Stimulated activated naive CD4-positive, alpha-beta T cell (primary cell): ENCODE measurements at regions not wholly inside any gene's neighbourhood (a gene's known extent, or its start where the extent isn't known, plus 50 kb on each side); places are given as distances from the start of the nearest gene placed in this dataset.

Experiments used
- DNase-seq, 6 experiments: peaks; one replicate each; lab custom pipeline; 2025; lab: John Stamatoyannopoulos, UW

DNA sequence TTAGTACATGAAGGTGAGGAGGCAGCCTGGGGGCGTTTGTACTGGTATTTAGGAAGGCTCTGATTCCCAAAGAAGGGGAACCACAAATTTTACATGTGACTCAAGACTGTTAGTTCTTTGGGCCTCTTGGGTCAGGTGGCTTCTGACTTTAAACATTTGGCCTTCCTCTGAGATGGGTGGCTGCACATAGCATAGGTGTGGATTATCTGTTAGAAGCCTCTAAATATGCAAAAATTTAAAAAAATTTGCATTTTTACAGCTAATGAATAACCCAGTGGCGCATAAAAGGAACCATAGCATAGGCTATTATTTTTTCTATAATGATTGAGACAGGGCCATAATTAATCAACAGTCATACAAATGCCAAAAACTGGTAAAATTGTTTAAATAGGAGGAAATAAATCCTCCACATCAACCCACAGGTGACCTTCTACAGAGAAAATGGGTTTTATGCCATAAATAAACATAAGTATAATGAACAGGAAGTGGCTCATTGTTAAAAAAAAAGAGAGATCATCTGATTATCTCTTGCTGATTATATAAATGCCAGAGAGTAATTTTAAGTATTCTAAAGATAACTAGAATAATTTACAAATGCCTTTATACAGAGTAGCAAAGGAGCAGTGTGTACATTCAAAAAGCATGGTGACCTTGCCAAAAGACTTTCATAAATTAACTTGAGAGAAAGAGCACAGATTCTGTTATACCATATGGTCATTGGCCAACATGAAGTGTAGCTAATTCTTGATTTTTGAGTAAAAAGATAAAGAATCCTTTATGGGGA lies 284.2 kb upstream of the ATP2B1 start:
- no peak for DNase-seq

DNA sequence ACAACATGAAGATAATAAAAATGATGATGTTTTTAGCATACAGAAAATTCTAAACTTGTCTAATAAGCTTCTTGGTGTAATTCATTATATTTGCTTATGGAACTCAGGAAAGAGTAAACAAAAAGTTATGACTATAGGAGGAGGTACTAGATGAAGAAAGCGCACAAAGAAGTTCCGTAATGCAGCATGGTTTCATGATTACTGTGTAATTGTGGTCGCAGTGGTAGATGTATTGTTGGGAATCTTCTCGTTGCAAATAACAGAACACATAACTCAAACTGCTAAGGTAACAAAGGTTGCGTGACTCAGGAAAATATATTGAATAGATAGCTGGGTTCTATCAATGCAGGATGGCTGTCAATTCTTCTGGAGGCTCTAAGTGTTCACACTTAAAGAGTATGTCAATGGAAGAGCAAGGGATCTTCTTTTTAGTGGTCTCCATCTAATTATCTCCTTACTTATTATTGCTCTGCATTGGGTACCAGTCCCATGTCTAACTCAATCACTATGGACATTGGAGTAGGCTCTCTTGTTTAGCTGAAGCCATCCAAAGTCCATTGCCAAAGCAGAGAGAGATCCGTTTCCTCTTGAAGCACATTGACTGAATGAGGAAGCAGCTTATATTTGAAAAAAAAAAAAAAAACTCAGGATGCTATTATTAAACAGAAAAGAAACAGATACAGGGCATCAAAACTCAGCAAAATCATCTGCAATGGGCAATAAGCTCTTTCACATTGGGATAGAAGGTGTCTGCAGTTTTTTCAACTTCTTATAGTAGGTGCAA lies 283.4 kb upstream of the ATP2B1 start:
- no peak for DNase-seq

DNA sequence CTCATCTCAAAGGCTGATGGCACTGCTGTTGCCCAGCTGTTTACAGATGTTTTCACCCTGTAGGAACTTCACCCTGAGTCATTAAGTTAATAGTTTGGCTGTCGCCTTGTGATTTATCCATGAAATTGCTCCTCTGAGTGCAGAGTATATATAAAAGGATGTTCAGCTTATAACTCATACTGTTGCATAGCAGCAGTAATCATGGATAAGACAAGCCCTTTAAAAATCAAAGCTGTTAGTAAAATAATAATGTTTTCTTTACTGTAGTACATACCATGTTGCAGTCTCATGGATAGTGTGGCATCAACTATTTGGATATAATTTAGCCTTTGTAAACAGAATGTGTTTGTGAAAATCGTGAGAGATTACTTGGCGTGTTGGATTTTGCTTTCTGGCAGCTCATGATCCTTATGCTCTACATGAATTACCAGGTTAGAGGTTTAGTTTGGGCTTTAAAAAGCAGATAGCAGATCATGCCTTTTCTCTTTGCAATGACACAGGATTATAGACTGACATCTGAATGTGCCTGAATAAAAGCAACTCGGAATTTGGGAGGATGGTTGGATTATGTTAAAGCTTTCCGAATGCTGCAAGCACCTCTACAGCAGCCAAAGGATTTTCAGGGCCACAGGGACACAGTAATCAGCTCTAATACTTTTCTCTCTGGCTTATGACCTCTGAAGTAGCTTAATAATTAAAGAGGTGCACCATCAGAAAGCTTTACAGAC lies 279.7 kb upstream of the ATP2B1 start:
- DNase-seq, result no peak

DNA sequence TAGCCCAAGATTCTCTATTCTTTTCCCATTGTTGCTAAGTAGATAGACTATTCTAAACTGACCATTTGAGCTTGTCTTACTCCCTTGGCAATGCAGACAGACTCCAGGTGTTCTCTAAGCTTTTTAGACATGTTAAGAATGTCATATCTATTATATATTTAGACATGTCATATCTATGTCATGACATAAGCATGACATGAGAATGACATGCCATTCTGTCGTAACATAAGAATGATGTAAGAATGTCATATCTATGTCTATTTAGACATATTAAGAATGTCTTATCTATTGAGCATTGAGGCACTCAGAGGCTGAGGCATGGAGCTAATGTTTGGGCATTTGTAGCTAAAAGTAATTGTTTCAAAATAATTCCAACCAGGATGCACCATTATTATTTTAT lies 277.3 kb upstream of the ATP2B1 start:
- no peak for DNase-seq

DNA sequence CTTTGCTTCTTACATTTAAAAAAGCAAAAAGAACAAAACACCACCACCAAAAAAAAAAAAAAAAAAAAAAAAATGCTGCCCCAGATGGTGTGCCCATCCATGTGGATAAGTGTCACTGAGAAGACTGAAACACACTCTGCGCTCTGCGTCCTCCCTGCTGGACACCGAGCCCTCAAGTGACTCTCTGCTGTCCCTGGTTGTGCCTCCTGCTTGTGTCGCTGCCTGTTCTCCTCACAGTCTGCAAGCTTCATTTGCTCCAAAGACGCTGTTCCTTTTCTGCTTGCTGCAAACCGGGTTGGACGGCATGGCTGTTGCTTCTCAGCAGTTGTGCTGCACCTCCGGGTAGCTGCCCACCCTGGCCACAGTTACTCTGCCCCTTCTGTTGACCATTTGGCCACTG lies 276.2 kb upstream of the ATP2B1 start:
- no peak for DNase-seq

DNA sequence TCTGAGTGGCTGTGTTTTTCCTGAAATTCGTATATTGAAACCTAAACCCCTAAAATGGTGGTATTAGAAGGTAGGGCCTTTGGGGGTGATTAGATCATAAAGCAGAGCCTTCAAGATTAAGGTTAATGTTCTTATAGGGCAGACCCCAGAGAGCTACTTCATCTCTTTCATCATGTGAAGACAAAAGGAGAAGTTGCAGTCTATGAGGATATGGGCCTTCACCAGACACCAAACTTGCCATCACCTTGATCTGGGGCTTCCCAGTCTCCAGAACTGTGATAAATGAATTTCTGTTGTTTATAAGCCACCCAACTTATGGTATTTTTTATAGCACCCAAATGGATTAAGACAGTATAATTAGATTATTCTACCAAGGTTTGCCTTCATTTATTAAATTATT lies 275.0 kb upstream of the ATP2B1 start:
- no peak for DNase-seq

DNA sequence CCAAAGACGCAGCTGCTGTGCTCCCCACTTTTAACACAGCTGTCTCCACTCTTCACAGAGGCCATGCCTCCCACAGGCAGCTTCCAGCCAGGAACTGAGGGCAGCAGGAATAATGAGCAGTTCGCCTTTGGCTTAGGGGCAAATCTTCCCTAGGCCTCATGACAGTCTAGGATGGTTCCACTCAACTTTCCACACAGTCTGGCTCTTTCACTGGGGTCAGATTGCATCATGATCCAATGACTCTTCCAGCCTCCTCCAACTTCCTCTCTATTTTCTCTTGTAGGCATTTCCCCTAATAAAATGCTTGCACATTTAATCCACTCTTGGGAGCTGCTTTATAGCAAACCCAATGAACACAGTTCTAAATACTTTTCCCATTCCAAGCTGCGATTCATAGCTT lies 271.6 kb upstream of the ATP2B1 start:
- DNase-seq, result no peak

DNA sequence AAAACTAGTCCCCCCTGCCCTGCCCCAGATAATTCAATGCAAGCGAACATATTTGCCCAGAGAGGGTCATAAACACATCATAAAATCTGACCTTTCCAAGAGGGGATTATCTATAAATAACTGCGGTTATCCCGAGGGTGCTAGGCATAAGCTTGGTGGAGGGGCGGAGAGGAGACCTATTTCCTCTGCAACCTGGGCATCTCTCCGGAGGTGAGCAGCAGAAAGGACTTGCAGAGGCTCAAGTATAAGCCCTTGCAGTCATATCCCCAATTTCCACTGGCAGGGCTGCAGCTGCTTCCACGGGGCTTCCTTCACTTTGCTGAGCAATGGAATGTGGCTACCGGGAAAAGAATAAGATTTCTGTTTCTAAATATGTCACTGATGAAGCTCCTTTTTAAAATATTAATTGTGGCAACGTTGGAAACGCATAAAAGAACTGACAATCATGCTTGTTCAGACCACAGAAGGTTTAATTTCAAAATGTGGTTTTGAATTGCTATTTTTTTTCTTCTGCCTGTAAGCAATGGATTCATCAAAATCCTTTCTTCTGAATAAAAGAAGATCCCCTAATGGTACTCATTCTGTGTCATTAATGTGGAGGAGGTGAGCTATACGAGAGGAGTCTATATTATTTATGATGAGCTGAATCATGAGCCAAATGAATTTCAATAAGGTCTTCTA lies 268.9 kb upstream of the ATP2B1 start:
- no peak for DNase-seq

DNA sequence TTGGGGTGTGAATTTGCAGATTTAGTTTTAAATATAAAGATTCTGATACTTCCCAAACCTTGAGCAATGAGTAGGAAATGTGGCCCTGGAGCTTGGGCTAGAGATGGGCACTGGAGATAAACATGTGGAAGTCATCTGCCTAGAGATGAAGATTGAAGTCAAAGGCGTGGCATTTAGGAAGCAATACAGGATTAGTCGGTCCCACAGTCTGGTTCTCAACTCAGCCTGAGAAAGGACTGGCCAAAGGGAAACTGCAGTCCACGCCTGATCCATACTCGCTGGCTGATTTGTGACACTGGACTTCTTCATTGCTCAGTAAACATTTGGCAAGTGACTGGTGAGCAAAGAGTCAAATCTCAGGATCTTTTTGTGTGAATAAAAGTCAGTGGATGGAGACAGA lies 268.2 kb upstream of the ATP2B1 start:
- DNase-seq, result no peak

DNA sequence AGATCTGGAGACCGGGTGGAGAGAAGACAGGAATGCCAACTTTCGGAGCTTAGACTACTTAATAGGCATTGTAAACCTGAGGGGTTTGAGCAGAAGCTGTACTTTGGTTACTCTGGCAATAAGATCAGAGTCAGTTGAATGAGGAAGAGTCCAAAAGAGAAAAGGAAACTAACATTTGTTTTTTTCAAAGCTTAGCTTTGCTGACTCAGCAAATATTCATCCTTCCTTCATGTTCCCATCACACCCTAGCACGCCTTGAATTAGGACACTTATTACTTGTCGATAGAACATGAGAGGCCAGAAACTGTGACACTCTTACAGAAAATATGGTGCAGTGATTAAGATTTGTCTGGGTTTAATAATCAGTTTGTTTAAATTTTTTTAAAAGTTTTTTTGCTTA lies 266.9 kb upstream of the ATP2B1 start:
- DNase-seq, result no peak

DNA sequence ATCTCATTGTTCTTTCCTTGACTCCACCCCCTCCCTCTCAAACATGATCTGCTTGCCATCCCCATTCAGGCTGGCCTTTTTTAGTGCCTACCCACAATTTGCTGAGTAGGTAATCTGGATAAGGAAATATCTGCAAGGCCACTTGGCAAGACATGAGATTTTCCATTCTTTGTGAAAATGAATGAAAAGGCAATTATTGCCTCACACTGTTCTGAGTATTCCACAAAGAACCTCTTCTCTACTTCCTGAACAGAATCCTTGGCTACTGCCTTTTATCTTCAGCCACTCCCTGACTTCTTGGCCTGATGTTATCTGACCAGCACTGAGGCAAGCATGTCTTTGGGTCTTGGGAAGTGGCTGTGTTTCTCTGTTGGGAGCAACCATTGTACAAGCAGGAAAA lies 263.2 kb upstream of the ATP2B1 start:
- no peak for DNase-seq

DNA sequence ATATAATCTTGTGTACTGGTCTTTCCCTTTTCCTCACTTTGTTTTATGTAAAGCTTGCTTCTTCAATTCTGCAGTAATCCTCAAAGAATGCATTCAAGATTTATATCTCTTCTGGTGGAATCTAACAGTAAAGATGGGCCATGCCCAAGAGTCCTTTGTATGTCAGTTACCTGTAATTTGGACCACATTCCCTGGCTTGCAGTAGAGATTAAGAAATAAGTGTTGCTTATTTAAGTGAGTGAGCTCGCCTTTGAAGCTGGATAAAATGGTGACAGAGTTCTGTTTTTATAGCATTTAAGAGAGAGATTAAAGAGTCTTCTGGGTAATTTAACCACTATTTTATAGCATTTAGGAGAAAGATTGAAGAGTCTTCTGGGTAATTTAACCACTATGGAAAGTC lies 262.1 kb upstream of the ATP2B1 start:
- no peak for DNase-seq

DNA sequence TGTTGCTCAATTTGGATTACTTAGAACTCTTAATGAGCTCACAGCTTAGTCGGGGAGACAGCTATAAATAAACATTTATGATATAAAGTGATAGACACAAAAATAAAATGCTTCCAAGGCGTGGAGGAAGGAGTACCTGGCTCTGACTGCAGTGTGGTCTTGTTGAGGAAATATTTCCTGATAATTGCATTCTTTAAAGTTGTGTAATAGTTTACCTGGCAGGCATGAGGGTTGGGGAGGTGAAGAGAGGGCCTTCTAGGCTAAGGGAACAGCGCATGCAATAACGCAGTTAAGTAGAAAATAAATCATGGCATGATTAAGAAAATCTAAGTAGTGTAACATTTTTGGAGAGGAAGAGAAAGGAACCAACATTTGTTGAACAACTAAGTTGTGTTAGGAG lies 260.5 kb upstream of the ATP2B1 start:
- no peak for DNase-seq

DNA sequence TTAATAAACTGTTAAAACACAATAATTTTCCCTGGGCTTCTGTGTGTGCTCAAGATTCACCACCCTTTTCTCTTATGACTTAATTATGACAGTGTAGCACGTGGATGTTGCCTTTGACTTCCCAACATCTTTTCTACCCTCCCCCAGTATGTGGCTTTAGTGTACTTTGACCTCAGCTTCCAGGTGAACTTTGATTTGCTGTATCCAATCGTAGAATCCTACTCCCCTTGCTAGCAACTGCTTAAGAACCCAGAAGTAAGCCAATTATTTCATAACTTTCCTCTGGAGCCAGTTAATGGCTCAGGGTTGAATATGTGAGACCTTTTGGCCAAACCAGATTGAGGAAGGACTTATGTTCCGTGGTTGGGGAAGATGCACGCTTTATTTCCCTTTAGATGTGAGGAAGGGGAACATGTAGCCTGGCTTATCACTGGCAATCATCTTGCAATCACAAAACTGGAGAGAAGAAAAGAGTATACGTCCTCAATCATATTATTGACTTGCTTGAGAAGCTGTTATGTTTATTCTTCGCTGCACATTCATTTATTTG lies 259.6 kb upstream of the ATP2B1 start:
- no peak for DNase-seq

DNA sequence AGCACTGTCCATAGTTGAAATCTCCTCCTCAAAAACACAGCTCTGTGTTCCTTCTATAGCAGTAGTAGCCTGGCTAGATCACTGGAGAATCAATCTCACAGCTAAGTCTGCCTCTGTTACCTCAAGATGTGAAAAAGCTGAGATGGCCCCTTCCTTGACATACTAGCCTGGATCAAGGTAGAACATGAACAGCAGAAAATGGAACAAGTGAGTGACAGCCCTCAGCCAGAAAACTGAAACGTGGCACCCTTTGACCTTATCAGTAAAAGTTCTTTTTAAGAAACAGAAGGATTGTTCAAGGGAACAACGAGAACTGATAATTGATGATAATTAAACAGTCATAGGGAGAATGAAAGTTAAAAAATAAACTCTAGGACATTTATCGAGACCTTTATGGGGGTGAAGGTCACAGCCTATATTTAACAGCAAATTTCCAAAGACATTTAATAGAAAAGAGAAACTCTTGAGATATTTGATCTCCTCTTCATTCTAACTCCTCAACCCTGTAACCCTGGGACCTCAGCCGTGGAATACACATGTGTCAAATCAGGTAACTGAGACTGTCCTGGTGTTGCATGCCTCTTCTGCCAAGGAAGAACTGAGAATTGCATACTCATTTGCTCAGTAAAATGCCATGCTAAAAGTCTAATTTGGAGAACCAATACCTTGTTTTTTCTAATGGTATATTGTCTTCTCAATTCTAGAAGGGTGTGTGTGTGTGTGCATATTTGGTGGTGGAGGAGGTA lies 258.0 kb upstream of the ATP2B1 start:
- no peak for DNase-seq

DNA sequence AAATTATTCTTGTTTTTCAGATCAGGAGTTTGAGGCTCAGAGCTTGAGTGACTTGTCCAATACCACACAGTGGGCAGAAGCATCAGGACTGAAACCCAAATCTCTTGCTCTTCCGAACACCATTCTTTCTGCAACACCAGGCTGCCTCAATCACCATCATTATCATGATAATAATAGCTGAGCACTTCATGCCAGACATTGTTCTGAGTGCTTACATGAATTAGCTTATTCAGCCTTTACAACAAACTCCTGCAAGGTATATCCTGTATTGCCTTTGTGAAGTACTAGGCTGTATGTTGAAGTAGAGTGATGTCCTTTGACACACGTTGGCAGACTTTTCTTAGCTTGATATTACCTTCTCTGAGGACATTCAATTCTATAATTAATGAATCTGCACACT lies 257.4 kb upstream of the ATP2B1 start:
- no peak for DNase-seq

DNA sequence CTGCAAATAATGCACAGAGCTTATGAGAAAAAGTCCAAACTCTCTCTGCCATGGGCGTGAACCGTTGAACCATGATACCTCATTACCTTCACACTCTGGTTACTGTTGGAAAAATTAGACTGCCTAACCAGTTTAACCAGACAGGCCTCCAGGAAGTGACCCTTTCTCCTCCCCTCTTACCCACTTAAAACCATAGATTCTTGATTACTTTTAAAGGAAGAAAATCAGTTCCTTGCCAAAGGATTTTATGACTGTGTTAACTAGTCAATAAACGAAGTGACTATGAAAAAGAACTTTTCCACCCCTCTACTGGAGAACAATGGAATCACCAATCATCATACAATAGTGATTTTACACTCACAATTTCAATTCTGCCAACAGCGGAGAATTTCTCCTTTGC lies 254.0 kb upstream of the ATP2B1 start:
- DNase-seq, result peak in 1 of 6 experiments; percentile 3

DNA sequence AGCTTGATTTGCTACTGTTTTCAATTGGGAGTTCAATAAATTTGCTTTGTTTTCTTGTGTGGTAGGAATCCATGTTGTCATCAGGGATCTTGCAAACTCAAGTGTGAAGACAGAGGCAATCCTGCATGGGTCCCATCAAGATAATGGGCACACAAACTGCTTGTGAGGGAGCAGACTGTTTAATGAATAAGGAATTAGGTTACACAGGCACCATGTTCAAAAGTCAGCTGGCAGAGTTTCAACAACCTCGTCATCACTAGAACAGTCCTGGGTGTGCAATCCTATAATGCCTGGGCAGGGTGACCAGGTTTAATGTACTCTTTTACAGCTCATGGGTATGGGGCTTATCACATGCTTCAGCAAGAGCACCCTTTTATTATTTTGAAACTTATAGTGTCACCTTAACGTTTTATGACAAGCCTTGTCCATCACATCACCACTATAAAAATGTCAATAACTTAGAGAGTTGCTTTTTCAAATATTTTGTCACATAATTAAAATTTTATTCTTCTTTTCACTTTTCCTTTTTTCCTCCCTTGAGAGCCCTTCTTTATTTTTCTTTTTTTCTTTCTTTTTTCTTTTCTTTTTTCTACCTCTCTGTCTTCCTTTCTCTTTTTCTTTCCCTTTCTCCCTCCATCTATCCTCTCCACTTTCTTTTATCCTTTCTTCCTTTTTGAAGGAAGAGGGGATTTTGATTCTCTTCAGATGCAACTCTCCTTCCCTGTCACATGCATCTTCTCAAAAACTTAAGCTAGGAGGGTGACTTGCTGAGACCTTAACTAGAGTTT lies 252.2 kb upstream of the ATP2B1 start:
- no peak for DNase-seq

DNA sequence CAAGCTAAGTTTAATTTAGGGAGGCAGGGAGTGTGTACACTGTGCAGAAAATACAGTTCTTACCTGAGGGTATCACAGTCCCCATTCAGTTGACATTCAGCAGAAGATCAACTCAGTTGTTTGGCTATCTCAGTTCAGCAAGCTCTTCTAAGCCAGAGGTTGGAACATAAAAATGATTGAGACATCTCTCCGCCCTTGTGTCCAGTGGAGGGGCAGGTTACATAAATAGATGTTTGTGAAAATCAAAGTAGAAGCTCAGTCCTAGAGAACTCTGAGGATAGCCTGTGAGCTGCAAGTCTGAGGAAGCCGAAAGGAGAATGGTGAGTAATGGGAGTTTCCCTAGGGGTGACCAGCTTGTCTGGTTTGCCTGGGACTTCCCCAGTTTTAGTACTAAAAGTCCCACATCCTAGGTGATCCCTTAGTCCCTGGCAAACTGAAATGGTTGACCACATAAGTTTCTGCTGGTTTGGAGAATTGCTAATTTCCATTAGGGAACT lies 251.4 kb upstream of the ATP2B1 start:
- no peak for DNase-seq

DNA sequence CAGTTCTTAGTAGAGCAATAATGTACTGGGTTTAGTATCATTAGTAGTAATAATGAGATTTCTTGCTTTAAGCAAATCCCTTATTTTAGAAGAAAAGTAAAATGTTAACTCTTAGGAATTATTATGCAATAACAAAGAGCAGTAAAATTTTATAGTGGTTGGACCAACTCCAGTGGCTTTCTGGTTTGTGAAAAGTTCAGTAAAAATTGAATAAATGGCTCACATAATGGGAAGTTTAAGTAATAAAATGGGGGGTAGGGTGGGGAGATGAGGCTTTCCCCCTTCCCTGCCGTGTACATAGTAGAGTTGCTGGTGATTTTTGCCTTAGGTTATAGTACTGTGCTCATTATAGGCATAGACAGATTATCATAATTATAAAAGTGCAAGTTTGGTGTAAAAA lies 250.5 kb upstream of the ATP2B1 start:
- no peak for DNase-seq
